Cardiac fibroblast (primary cell): ENCODE measurements at regions not wholly inside any gene's neighbourhood (a gene's known extent, or its start where the extent isn't known, plus 50 kb on each side); places are given as distances from the start of the nearest gene placed in this dataset.
"Not testable (repeated sequence)": the region's sequence is repeated elsewhere in the genome, so short reads cannot be mapped to it uniquely, and the experiment has no call there.

Source experiments
- DNase-seq, 2 donors: peaks; one replicate each; pipeline versions ENCODE4 v3.0.0 to v3.0.0-alpha.2; 2010; ENCODE audit warnings: low read depth in 2 of 2
- H3K4me3 ChIP-seq, 2 donors: replicated peaks in 1 of 2; 1 replicate in 1 of 2; 2 replicates in 1 of 2; pipeline ENCODE4 v1.5.1; 2011; ENCODE audit warnings: low read depth in 2 of 2, low read length in 2 of 2, mild to moderate bottlenecking in 2 of 2, moderate library complexity in 1 of 2
- CTCF ChIP-seq: IDR thresholded peaks from one replicate; pipeline ENCODE4 v1.5.1; 2011; ENCODE audit warnings: low read depth, mild to moderate bottlenecking, low read length, inconsistent platforms

GRCh38 chr16:47872225-47872624 lies 283.6 kb downstream of the ABCC12 start:
- no peak for DNase-seq
- H3K4me3 ChIP-seq: no peak overlapping the region
- no peak for TF ChIP-seq CTCF

- H3K4me3 ChIP-seq: no peak overlapping the region
- DNase-seq: no peak
- TF ChIP-seq CTCF: no peak
Measured at GRCh38 chr16:47866423-47866822, 289.4 kb downstream of the ABCC12 start.

GRCh38 chr16:47865337-47865855 lies 290.4 kb downstream of the ABCC12 start:
- TF ChIP-seq CTCF: no peak
- DNase-seq: no peak
- H3K4me3 ChIP-seq: no peak overlapping the region

- H3K4me3 ChIP-seq, DNase-seq: not testable (repeated sequence)
Measured at GRCh38 chr16:47864262-47864661, 291.5 kb downstream of the ABCC12 start.

GRCh38 chr16:47861999-47862398 lies 293.8 kb downstream of the ABCC12 start:
- H3K4me3 ChIP-seq: no peak overlapping the region
- no peak for DNase-seq
- TF ChIP-seq CTCF: no peak

GRCh38 chr16:47858333-47858982 lies 297.3 kb downstream of the ABCC12 start:
- no peak for TF ChIP-seq CTCF
- DNase-seq: no peak
- H3K4me3 ChIP-seq: no peak overlapping the region

GRCh38 chr16:47855431-47855830 lies 300.4 kb downstream of the ABCC12 start:
- DNase-seq: no peak
- H3K4me3 ChIP-seq: no peak overlapping the region
- no peak for TF ChIP-seq CTCF
